ENCODE measurements at regions not wholly inside any gene's neighbourhood (a gene's known extent, or its start where the extent isn't known, plus 50 kb on each side); places are given as distances from the start of the nearest gene placed in this dataset.

GRCh38 chr7:445563-446288, 73.9 kb downstream of the PDGFA start:
- DNase-seq (peak in 2 of 6 donors; percentile 30 to 52), FAIRE-seq (no peak), ATAC-seq (no peak)
- Histone ChIP-seq H3K27ac (no peak overlapping the region), H3K4me1 (no peaks in the 10 kb centered on the region), H3K9me3 (no peaks in the 10 kb centered on the region), H3K27me3 (no peaks in the 10 kb centered on the region), H3K4me3 (no peak overlapping the region), H3K36me3 (no peaks in the 10 kb centered on the region)
- 84 to 86% methylated on average over 13 to 14 of the region's 14 CpGs for WGBS, 2 donors
- intact Hi-C loops (cut with DNase I) = no loop called here
- TF ChIP-seq, protein P1, sequence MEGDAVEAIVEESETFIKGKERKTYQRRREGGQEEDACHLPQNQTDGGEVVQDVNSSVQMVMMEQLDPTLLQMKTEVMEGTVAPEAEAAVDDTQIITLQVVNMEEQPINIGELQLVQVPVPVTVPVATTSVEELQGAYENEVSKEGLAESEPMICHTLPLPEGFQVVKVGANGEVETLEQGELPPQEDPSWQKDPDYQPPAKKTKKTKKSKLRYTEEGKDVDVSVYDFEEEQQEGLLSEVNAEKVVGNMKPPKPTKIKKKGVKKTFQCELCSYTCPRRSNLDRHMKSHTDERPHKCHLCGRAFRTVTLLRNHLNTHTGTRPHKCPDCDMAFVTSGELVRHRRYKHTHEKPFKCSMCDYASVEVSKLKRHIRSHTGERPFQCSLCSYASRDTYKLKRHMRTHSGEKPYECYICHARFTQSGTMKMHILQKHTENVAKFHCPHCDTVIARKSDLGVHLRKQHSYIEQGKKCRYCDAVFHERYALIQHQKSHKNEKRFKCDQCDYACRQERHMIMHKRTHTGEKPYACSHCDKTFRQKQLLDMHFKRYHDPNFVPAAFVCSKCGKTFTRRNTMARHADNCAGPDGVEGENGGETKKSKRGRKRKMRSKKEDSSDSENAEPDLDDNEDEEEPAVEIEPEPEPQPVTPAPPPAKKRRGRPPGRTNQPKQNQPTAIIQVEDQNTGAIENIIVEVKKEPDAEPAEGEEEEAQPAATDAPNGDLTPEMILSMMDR (IDR thresholded peaks at IDR 0.05) = no peak

- FAIRE-seq (no peak), ATAC-seq (no peak), DNase-seq (peak in 1 of 6 donors; percentile 47)
- no peaks in the 10 kb centered on the region for H3K9me3 ChIP-seq
- 80 to 82% methylated on average over 29 of the region's 29 CpGs for WGBS, 2 donors
- H3K4me1 ChIP-seq = no peaks in the 10 kb centered on the region
- H3K4me3 ChIP-seq = no peak overlapping the region
- intact Hi-C loops (cut with DNase I) = no loop called here
- H3K27me3 ChIP-seq = no peaks in the 10 kb centered on the region
- H3K27ac ChIP-seq = no peak overlapping the region
- TF ChIP-seq, protein P1 (IDR thresholded peaks at IDR 0.05) = no peak
- no peaks in the 10 kb centered on the region for H3K36me3 ChIP-seq
These were observed 73.2 kb downstream of the PDGFA start for GRCh38 chr7:446289-446935.
